ENCODE measurements at regions not wholly inside any gene's neighbourhood (a gene's known extent, or its start where the extent isn't known, plus 50 kb on each side); places are given as distances from the start of the nearest gene placed in this dataset.

DNA sequence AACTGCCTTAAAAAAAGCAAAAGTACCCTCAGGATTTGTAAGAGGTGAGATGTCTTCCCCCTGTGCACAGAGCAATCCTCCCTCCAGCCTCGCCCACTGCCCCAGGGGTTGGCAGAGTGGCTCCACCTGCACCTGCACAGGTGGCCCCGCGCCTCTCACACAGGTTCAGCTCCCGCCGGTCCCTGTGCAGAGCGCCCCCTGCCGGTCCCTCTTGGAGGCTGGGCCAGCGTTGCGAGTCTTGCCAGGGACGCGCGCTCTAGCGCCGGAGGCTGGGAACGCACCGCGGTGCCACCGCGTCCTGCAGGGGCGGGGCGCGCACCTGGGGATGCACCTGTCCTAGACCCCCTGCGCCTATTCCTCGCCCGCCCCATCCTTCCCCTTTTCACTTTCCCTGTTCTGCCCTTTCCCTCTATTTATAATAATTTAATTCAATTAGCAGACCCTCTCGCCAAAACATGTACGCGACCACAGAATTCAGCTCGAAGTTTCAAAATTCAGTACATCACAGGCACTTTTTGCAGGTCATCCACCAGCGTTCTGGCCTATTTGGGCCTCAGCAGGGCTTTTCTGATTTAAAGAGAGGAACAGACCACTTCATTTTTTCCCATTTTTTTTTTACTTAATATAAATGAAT lies 618.6 kb downstream of the AACS start:
- no peak for DNase-seq

DNA sequence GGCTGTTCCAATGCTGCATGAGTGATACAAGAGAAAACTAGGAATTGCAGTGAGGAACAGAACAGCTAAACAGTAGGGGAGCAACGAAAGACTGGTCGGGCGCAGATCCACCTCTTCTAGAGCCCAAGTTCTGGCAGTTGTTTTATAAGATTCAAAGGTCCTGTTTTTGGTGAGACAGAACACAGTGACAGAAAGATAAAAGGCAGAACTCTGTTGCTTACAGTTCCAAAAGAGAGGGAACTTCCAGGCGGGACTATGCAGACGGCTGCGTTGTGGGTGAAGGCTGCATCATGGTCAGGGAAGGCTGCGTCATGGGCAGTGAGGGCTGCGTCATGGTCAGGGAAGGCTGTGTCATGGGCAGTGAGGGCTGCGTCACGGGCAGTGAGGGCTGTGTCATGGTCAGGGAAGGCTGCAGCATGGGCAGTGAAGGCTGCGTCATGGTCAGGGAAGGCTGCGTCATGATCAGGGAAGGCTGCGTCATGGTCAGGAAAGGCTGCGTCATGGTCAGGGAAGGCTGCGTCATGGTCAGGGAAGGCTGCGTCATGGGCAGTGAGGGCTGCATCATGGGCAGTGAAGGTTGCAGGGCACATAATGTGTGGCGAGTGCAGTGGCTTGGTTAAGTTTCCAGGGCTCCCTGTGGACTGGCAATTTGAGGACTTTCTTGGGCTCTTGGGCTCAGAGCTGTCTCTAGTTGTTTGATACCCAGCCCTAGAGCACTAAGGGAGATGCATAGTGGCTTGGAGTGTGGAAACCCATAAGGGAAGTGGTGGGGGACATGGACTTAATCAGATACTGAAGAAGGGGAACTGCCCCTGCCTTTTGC lies 619.9 kb downstream of the AACS start:
- no peak for DNase-seq

- peak; percentile 43 for DNase-seq
These were observed 620.7 kb downstream of the AACS start for GRCh38 chr12:125685915-125686314.

GRCh38 chr12:125687403-125687802 lies 622.2 kb downstream of the AACS start:
- DNase-seq = no peak

DNA sequence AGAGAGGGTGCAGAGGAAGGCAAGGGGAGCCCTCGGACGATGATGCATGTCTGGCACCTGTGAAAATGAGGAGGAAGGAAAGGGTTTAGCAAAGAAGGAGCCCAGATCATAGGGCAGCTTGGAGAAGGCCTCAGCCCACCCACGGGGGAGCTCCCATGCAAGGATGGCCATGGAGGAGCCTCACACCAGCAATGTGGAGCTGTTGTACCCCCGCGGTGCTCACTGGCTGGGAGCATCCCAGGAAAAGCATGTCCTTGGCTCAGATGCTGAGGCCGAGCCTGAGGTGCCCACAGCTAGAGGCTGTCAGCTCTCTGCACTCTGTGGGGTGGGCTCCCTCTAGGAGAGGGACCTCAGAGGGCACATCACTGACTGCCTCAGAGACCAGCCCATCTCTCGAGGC lies 622.6 kb downstream of the AACS start:
- DNase-seq = no peak

DNA sequence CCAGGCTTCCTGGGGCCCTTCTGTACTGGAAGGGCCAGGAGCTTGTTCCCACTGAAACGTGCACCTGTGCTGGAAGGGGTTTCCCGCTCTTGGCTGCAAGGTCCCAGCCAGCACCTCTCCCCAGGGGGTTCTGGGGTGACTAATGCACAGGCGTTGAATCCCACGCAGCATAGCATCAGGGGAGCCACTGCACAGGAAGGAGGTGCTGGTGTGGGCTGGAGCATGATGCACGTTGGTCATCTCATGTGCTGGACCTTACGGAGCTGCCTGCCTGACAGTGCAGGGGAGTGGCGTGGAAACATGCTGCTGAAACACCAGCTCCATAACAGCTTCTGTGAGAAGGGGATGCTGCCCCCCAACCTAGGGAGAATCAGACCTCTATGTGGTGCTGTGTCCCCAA lies 623.0 kb downstream of the AACS start:
- DNase-seq = no peak

DNA sequence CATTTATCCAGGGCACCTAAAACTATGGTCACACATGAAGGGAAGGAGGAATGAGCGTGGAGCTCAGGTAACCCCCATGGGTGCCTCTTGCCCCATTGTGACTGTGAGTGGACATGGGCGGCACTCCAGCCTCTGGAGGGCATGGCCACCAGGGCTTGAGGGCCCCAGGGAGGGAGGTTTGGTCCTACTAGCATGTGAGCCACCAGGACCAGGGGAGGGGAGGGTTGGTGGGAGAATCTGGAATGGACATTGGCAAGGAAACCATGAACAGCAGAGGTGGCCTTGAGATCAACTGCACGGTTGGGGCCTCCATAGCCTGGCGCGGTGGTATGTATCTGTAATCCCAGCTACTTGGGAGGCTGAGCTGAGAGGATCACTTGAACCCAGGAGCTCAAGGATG lies 623.6 kb downstream of the AACS start:
- DNase-seq = no peak

DNA sequence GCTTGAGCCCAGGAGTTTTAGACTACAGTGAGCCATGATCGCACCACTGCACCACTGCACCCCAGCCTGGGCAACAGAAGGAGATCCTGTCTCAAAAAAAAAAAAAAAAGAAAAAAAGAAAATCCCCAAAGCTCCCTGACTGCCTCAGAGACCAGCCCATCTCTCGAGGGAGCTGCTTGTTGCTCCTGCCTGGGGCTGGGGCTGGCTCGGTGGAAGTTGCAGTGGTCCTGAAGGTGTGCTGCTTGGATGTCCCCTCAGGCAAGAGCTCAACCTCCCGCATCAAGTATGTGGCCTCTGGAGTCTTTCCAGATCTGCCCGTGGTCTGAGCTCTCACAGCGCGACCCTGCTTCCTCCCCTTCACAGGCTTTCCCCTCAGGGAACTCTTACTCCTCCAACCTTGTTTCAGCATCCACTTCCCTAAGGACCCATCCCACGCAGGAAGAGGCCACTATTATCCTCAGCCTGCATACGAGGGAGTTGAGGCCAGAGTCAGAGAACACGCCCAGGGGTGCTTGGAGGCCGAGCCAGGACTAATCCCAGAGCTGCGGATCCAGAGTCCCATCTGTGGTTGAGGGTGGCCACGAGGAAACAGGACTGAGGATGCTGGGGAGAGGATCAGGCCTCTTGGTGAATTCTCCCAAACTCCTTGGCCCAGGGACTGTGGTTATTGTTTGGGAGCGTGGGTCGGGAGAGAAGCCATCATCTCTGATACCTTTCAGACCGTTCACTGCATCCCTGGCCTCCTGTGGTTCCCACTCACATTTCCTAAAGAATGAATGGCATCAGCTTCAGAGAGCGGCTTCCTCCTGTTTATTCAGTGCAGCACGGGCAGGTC lies 624.6 kb downstream of the AACS start:
- no peak for DNase-seq

- DNase-seq = no peak
These were observed 625.6 kb downstream of the AACS start for GRCh38 chr12:125690841-125691240.

GRCh38 chr12:125696054-125696453 lies 630.8 kb downstream of the AACS start:
- DNase-seq = no peak

- DNase-seq = no peak
These were observed 639.6 kb downstream of the AACS start for GRCh38 chr12:125704803-125705202.

GRCh38 chr12:125720961-125721360 lies 655.7 kb downstream of the AACS start:
- no peak for DNase-seq

- no peak for DNase-seq
These were observed 668.9 kb downstream of the AACS start for GRCh38 chr12:125734137-125734536.

- no peak for DNase-seq
These were observed 673.0 kb downstream of the AACS start for GRCh38 chr12:125738211-125738610.

DNA sequence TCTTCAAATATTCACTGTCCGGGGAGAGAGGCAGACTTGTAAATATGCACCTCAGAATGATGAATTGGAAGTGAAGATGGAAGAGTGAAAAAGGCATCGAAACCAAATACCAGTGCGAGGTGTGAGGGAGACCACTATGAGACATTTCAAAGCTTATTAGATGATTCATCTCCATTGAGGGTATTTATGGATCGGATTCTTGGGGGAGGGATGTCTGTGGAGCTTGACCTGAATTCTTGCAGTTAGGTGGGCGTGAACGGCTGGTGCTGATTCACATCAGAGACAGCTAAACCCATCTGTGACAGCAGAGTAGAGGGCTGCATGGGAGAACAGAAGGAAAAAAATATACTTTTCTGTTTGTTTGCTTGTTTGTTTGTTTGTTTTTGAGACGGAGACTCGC lies 677.2 kb downstream of the AACS start:
- DNase-seq = no peak

DNA sequence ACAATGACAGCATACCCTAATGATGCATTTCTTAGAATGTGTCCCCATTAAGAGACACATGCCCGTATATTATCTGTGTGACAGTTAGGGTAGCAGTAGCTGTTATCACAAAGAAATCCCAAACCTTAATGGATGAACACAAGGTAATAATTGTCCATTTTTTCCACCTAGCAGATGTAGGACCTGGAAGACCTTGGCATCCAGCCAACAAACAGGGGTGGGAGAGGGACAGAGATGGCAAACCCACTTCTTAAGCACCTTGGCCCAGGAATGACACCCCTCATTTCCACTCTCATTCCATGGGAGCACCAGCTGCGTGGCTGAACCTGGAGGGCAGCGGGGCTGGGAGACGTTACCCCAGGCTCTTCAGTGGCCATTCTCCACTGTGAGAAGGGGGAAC lies 679.0 kb downstream of the AACS start:
- no peak for DNase-seq

DNA sequence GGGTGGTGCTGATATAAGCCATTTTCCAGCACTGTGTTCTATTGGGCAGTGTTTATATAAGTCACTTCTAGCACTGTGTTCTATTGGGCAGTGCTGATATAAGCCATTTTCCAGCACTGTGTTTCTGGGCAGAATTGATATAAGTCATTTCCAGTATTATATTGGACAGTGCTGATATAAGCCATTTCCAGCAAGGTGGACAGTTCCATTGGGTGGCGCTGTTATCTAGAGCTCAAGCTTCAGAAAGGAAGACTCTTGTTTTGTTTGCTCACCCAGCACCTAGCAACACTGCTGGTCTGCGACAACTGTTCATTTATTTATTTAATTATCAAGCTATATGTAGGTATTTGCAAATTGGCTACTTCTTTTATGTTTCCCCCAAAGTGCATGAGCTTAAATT lies 690.3 kb downstream of the AACS start:
- no peak for DNase-seq

DNA sequence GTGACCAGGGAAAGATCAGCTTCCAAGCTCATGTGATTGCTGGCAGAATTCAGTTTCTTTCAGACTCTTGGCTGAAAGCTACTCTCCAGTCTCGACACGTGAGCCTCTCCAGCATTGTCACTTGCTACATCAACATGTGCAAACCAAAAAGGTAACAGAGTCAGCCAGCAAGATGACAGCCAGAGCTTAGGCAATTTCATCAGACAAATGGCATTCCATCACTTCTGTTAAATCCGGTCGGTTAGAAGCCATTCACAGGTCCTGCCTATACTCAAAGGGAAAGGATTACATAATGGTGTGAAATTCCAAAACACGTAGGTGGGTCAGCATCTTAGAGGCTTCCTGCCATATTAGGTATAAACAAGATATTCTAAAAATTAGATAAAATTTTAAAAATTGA lies 700.9 kb downstream of the AACS start:
- DNase-seq = no peak

DNA sequence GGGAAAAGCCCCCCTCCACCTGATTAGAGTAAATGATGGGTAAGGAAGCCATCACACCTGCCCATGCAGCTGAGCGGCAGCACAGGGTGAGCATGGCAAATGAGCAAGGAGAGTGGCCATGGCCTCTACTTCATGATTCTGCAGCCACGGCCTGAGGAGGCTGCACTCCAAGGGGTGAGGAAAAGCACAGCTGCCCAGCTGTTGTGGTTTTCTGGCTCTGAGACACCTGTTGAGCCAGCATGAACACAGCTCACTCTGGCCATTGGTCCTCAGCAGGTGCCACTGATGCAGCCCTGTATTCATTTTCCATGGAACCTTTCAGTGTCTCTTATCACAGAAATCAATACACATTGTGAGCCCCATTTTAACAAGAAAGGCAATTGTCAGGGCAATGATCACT lies 707.2 kb downstream of the AACS start:
- no peak for DNase-seq

- no peak for DNase-seq
These were observed 707.9 kb downstream of the AACS start for GRCh38 chr12:125773033-125773640.

- no peak for DNase-seq
These were observed 710.3 kb downstream of the AACS start for GRCh38 chr12:125775507-125775906.

- DNase-seq = no peak
These were observed 711.0 kb downstream of the AACS start for GRCh38 chr12:125776212-125776611.

GRCh38 chr12:125786143-125786542 lies 720.9 kb downstream of the AACS start:
- no peak for DNase-seq

All from left kidney (tissue), 1 donor.